ENCODE measurements at regions not wholly inside any gene's neighbourhood (a gene's known extent, or its start where the extent isn't known, plus 50 kb on each side); places are given as distances from the start of the nearest gene placed in this dataset.

DNA sequence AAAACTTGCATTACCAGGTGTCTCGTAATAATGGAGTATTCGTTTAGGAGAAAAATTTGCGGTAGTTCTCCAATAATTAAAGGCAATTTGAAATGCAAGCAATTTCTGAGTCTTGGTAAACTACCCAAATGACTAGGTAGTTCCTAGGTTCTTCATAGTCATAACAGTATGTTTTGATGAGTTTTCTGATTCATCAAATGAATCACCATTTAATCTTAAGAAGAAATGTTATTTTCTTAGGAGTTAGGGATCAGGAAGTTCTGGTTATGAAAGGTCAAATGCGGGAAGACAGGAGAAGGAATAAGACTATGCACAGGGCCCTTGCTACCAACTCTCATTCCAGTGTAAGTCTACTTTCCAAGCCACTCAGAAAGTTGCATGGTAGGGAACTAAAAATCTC lies 221.5 kb upstream of the SOX9 start:
- no peak for DNase-seq (ENCODE audit: low read depth in 4 of 4, low spot score in 2 of 4)

DNA sequence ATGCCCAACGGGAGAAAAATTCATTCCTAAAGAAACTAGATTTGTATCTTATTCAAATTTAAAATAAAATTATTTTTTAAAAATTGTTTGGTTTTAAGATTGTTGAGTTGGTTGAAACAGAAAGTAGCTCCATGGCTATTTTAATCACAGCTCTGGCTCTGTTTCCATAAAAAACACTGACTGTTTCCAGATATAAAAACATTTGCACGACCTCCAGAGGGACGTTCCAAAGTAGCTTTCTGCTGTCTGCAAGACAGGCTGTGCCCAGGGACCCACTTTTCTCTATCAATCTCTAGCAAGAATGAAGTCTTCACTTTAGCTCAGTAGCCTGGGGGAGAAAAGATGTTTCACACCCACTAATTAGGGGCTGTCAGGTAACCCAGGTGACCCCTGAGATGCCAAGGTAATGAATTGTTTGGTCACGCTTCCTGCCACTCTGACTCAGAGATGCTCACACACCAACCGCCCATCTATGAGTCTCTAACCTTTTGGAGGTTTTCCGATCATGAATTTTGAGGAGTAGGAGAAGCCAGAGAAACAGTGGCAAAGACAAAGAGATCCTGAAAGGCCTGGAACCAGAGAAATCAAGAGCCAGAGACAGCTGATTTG lies 220.1 kb upstream of the SOX9 start:
- no peak for DNase-seq (ENCODE audit: low read depth in 4 of 4, low spot score in 2 of 4)

DNA sequence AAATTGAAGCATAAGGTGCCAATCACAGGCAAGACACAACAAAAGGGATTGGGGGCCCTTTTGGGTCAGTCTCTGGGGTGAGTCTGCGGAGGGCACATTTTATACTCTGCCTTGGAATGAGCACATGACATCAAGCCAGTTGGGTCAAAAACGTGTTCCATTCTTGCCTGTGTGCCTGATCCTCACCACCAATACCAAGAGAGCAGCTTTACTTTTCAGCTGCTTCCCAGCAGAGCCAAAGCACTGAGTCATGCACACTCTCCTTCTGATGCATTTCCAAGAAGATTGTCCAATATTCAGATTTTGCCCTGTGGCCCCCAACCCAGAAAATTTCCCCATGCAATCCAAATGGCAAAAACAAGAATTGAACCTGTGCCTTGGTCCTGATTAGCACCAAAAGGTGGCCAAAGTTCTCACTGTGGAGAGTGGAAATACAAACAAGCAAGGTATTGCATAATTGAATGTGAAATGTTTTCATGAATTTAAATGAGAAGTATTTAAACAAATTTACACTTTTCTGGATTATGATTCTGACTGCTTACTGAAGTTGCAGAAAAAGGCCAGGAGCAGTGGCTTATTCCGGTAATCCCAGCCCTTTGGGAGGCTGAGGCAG lies 217.8 kb upstream of the SOX9 start:
- DNase-seq (ENCODE audit: low read depth in 4 of 4, low spot score in 2 of 4): no peak

DNA sequence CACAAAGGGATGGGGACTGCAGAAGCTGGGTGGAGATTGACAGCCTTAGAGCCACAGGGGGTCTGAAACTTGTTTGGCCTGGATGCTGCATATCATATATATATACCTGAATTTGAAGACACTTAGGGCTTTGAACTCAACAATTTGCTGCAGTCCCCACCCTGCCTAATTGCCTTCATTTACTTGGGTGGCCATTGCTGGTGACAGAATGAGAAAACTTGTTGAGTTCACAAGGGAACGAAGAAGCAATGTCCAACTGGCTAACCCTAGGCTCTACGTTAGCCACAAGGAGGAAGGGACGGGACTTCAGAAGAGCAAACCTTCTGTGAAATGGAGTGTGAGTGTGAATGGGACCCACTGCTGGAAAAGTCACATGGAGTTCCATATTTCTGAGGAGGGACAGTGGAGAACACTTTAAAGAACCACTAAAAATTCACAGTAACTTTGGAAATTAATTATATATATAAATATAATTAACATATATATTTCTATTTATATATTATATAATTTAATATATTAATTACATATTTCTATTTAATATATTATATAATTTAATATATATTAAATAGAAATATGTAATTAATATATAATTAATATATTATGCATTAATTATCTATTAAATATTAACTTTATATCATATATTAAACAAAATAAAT lies 215.3 kb upstream of the SOX9 start:
- DNase-seq (ENCODE audit: low read depth in 4 of 4, low spot score in 2 of 4): no peak

DNA sequence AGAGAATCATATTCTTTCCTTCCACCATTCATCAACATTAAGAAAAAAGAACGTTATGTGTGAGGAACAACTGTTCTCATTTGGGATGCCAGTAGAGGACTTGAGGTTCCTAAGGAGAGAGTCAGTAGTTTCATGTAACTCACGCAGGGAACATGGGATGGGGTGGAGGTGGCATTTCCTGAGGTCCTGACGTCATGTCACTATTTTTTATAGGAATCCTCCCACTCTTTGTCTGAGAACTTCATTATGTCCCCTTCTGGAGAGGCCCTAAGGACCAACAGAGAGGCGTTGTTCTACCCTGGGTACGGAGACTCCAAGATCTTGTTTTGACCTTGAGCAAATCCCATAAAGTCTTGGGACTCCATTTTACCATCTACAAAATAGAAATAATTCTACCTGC lies 211.7 kb upstream of the SOX9 start:
- no peak for DNase-seq (ENCODE audit: low read depth in 4 of 4, low spot score in 2 of 4)

DNA sequence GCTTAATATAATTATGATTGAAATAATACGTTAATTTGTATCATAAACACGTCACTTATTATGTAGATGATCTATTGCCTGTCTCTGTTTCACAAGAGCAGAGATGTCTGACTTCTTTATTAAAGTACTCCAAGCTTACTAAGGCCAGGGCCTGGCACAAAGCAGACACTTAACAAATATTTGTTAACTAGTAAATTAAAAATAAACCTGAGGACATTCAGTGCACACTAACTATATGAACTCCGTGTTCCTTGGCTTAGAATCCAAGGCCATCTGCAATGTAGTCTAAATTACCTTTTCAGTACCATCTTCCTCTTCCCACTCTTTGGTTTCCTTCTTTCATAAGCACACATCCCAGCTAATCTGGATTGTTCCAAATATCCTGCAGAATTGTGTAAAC lies 210.8 kb upstream of the SOX9 start:
- DNase-seq (ENCODE audit: low read depth in 4 of 4, low spot score in 2 of 4): no peak

DNA sequence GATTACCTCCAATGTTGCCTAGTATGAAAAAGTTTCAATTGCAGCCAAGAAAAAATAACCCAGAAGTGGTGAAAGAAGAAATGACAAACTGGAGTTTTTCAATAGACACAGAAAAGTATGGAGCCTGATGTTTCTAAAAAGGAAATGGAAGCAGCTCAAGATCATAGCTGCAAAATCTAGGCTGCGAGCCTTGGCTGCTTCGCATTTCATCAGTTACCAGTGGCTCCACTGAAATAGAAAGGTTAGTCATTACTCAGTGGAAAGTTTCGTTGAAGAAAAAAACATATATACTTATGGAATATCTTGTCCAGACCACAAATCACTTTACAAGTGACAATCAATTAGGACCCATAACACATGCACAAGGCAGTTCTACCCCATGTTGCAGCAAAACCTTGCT lies 206.8 kb upstream of the SOX9 start:
- DNase-seq (ENCODE audit: low read depth in 4 of 4, low spot score in 2 of 4): no peak

DNA sequence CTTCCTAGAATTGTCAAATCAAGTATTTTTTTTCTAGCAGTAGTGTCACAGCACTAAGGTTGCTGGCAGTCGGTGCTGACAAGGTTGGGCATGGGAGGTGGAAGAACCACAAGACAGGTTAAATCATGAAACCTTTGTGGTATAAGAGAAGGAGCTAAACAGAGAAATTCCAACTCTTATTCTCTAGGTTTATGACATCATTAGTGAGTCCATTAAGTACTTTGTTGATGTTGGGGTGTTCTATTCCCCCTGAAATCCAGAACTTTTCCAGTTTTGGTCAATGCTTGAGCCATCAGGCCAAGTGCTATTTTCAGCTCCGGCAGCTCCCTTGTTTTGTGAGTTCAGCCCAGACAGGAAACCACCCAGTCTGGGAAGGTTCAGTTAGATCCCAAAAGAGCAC lies 206.0 kb upstream of the SOX9 start:
- no peak for DNase-seq (ENCODE audit: low read depth in 4 of 4, low spot score in 2 of 4)

DNA sequence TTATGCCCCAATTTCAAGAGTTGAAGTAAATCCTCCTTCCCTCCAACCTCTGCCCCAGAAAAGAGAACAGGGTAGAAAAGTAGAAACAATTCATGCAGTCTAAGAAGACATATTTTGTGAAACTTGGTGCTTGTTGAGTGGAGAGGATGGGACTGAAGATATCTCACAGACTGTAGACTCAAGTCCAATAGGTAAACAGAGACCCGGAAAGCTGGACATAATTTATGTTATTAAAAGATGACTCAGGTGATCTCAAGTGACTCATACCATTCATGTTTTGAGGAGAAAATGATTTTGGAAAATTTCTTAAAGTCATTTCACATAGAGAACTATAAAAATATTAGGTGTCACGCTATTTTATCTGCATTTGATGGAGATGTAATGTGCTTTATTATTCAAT lies 203.1 kb upstream of the SOX9 start:
- DNase-seq (ENCODE audit: low read depth in 4 of 4, low spot score in 2 of 4): no peak

DNA sequence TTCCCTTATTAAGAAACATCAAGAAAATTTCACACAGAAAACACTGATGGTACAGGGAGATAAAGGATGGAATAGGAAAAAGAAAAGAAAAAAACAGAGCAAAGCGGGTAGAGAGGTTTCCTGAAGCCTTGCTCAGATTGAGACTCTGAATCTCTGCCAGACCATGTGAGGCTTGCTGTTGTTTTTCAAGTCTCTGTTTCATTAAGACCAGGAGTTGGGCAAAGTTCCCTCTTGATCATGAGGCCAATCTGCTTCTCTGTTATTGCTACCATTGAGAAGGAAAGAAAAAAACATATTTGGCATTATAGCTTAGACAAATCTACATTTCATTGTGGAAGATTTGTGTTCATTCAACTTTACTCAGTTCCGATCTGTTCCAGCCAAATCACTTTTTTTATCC lies 201.6 kb upstream of the SOX9 start:
- no peak for DNase-seq (ENCODE audit: low read depth in 4 of 4, low spot score in 2 of 4)

DNA sequence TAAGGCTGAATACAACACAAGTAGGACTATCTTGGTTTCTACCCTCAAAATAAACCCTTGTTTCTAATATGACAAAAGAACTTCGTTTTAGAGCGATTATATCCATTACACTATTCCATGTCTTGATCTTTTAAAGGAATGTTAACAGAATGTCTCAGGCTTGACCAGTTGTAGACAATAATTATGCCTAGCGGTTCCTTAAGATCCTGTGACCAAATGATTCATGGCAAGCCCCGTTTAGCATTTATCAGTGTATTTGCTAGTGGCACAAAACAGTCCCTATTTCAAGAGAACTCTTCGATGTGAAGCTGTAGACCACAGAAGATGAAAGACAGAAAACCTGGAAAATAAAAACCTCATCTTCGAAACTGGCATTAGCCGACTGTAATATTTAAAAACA lies 200.9 kb upstream of the SOX9 start:
- no peak for DNase-seq (ENCODE audit: low read depth in 4 of 4, low spot score in 2 of 4)

DNA sequence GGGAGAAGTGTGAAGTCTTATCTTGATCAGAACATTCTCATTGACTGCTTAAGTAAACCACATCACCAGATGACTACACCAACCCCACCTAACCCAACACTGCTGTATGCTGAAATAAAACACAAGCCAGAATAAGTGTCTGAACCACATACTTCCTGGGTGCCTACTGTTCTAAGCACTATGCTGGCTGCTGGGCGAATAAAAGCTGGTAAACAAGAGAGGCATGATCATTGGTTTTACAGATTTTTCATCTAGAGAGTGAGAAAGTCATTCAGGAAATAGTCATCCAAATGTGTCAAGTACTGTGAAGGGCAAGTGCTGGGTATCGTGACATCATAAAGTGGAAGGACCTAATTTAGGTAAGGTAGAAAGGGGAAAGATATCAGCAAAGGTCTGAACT lies 199.0 kb upstream of the SOX9 start:
- DNase-seq (ENCODE audit: low read depth in 4 of 4, low spot score in 2 of 4): no peak

DNA sequence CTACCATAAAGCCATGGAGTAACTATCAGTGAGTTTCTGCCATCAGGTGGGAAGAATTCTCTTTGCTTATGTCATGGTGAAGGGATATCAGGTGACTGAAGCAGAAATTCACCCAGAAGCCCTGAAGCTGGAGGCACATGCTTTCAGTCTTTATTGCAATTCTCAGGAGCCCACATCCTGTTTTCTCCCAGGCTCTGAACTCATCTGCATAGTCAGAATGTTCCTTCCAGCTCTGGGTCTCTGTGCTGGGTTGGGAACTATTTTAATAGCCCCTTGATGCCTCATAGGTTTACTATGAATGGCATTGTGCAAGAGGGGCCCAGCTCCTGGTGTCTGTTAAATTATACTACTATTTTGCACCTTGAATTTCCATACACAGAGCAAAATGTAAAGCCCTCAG lies 198.4 kb upstream of the SOX9 start:
- DNase-seq (ENCODE audit: low read depth in 4 of 4, low spot score in 2 of 4): no peak

DNA sequence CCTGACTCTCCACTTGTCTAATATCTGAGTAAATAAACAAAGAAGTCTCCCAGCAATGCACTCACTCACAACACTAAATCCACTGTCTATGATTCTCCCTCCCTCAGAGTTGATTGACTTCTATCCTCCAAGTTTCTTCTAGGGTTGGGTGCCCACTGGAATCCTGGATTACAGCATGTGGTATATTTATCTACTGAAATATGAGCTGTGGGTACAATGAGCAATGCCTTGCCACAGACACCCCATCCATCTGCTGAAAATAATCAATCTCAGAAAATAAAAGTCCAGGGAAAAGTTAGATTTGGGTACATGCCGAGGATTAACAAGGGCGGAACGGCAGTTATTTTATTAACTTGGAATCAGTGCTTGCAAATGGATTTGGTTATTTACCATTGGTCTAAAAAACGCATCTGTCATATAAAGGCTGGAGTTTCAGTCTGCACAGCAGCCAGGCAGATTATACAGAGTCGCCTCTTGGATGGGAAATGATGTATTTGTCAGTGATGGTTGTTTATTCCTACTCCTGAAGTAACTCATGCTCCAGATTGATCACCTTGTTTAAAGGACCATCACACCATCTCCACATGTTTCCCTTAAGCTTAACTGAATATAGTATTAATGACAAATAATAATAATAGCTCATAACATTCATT lies 193.9 kb upstream of the SOX9 start:
- no peak for DNase-seq (ENCODE audit: low read depth in 4 of 4, low spot score in 2 of 4)

DNA sequence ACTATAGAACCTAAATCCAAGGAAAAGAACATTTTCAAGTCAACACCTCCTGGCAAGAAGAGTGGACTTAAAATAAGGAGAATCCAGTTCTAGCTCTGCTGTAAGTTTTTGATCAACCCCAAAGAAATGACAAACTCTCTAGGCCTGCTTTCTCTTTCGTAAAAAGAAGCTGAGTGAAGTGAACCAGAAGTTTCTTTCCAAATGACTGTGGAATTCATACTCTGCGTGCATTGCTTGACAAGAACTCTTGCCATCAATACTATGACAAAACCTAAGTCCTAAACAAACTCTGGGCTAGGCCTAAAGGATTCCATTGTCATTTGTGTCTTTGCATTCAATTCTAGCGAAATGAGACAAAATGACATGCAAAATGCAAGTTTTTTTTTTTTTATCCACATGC lies 187.5 kb upstream of the SOX9 start:
- no peak for DNase-seq (ENCODE audit: low read depth in 4 of 4, low spot score in 2 of 4)

DNA sequence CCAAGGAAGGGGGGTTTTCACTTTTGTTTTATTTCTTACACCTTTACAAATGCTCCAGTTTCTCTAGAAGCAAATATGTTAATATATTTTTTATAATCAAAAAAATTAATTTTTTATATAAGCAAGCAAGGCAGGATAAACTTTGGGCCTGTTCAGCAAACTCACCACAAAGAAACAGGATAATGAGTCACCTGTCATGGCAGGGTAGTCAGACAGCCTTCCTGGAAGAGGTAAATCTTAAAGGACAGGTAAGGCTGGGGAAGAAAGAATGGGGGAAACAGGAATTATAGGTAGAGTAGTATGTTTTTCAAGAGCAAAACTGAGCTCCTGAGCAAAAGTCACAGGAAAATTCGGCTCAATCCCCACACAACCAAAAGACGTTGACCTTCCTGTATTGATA lies 186.3 kb upstream of the SOX9 start:
- DNase-seq (ENCODE audit: low read depth in 4 of 4, low spot score in 2 of 4): no peak

DNA sequence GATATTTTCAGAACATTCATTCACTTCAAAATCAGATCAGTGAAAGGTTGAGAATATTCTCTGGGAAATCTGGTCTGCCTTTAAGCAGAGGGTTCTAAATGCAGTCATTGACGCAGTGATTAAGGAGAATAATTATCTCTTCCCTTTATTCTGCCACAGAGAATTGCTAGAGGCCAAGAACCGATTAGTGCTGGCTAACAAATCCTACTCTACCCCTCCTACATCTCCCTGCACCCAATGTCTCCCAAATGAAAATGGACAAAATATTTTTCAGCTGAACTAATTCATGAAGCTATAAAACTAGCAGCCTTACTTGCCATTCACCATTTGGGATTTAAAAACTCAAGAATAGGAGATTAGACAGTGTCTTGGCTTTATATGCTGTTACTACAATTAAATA lies 185.5 kb upstream of the SOX9 start:
- no peak for DNase-seq (ENCODE audit: low read depth in 4 of 4, low spot score in 2 of 4)

DNA sequence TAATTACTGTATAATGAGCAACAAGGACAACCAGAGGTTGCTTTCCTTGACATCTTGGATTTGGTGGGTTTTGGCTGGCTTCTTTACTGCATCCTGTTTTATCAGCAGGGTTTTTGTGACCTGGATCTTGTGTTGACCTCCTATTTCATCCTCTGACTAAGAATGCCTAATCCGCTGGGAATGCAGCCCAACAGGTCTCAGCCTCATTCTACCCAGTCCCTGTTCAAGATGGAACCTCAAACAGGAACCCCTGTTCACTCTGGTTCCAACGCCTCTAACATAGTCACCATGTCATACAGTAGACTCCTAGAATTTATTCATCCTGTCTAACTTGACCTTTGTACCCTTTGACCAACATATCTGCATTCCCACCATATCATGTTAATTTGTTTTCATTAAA lies 183.8 kb upstream of the SOX9 start:
- DNase-seq (ENCODE audit: low read depth in 4 of 4, low spot score in 2 of 4): no peak

DNA sequence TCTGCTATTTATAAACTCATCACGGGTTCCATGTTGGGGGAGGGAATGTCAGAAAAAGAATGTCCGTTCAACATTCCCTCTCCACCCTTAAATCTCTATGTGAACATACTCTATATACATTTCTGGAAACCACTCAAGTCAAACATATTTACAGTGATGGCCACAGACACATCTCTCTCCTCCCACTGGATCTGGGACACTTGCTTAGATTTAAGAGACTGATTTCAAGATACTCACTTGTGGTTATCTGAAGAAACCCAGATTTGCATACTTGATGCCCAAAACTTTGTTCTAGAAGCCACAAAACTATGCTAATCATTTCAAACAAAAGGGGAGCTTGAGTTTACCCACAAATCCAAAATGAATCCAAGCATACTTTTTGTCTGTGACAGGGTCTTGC lies 182.9 kb upstream of the SOX9 start:
- no peak for DNase-seq (ENCODE audit: low read depth in 4 of 4, low spot score in 2 of 4)

DNA sequence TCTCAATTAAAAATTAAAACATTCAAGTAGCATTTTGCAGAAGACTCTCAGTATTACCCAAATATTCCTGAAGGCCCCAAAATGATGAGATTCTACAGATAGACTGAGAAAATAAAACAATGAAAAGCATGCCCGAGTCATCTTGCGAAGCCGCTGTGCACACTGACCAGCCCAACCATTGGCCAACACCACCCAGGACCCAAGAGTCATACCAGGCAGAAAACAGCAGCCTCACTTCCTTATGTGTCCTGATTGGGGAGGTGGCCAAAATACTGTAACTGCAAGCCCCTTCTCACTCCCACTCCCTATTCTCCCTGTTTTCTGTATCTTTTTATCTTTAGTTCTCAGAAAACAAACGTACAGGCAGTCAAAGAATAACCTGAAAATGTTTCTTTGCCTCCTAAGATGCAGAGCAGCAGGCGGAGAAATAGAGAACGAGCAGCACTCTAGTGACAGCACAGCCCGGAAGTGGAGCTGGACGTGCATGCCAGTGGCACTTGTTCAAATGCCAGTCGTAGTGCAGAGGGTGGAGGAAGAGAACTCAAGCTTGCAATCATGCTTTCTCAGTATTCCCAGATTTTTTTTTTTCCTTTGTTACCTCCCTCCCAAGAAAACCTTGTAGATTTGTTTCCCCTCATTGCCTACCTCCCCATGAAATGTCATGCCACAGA lies 182.3 kb upstream of the SOX9 start:
- no peak for DNase-seq (ENCODE audit: low read depth in 4 of 4, low spot score in 2 of 4)

DNA sequence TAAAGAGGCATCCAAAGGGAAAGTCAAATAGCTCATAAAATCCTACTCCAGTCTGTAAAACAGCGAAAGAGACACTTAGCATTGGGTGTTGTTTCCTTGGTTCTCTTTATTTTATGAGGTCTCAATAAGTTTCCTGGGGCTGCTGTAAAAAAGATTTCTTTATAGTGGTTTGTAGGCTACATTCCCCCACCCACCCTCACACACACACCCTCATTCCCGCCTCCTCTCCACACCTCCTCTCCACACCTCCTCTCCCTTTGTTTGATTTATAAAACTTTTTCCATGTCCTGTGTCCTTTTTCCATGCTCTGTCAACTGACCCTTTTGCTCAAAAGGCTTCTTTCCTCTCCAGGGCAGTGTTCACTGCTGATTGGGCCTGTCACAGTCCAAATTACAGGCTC lies 178.9 kb upstream of the SOX9 start:
- DNase-seq (ENCODE audit: low read depth in 4 of 4, low spot score in 2 of 4): no peak

DNA sequence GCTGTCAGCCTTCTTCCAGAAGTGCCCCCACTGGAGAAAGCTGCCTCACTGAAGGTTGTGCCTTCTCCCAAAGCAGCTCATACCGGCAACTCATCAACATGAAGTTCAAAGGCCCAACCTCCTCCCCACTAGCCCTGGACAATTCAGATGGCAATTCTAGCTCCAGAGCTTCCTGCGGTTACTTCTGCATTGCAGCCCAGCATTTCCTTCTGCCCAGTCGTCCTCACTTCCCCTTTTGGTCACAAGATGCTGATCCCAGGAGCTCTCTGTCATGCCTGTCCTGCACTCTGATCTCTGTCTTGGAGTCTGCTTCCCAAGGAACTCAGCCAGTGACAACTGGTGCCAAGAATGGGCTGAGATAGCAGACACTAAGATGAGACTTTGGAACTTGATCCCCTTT lies 178.2 kb upstream of the SOX9 start:
- DNase-seq (ENCODE audit: low read depth in 4 of 4, low spot score in 2 of 4): no peak
